H9 (cell line): ENCODE measurements at regions not wholly inside any gene's neighbourhood (a gene's known extent, or its start where the extent isn't known, plus 50 kb on each side); places are given as distances from the start of the nearest gene placed in this dataset.
A peak's percentile ranks its signal among the peaks of the same experiment; 100 is the strongest.

Experiments
- DNase-seq: peaks from one replicate; pipeline ENCODE4 v3.0.0-alpha.2; 2017
- H2AFZ ChIP-seq: one replicate; pipeline ENCODE4 v1.6.1; 2013; ENCODE audit warnings: mild to moderate bottlenecking, low read length, control low read depth, moderate library complexity
- H2AK5ac ChIP-seq: 2 replicates; pipeline ENCODE4 v1.6.1; 2013; ENCODE audit warnings: low read length, control low read depth, mixed read lengths; ENCODE audit not compliant: insufficient read length
- H2BK120ac ChIP-seq: one replicate; pipeline ENCODE4 v1.6.1; 2013; ENCODE audit warnings: low read depth, mild to moderate bottlenecking, low read length, control low read depth, inconsistent platforms; ENCODE audit not compliant: poor library complexity, severe bottlenecking
- H2BK12ac ChIP-seq: 2 replicates; pipeline ENCODE4 v1.6.1; 2013; ENCODE audit warnings: low read length, control low read depth, mixed read lengths, low read depth; ENCODE audit not compliant: insufficient read length
- H2BK15ac ChIP-seq: 2 replicates; pipeline ENCODE4 v1.6.1; 2013; ENCODE audit warnings: low read depth, low read length, control low read depth
- H2BK20ac ChIP-seq: one replicate; pipeline ENCODE4 v1.6.1; 2013; ENCODE audit warnings: low read depth, mild to moderate bottlenecking, low read length, control low read depth, inconsistent platforms; ENCODE audit not compliant: poor library complexity, severe bottlenecking
- H2BK5ac ChIP-seq: 2 replicates; pipeline ENCODE4 v1.6.1; 2013; ENCODE audit warnings: low read length, control low read depth, mixed read lengths; ENCODE audit not compliant: insufficient read length
- H3K14ac ChIP-seq: 2 replicates; pipeline ENCODE4 v1.6.1; 2013; ENCODE audit warnings: low read length, control low read depth; ENCODE audit not compliant: insufficient read depth
- H3K18ac ChIP-seq: 2 replicates; pipeline ENCODE4 v1.6.1; 2013; ENCODE audit warnings: low read depth, mild to moderate bottlenecking, mixed read lengths, low read length, control low read depth; ENCODE audit not compliant: insufficient read length
- H3K23ac ChIP-seq: 2 replicates; pipeline ENCODE4 v1.6.1; 2013; ENCODE audit warnings: low read length, control low read depth, mixed read lengths, low read depth; ENCODE audit not compliant: insufficient read length
- H3K23me2 ChIP-seq: 2 replicates; pipeline ENCODE4 v1.6.1; 2013; ENCODE audit warnings: low read depth, mild to moderate bottlenecking, mixed read lengths, low read length, control low read depth; ENCODE audit not compliant: insufficient read length, poor library complexity, severe bottlenecking
- H3K27ac ChIP-seq: 2 replicates; pipeline ENCODE4 v1.5.1; 2013; ENCODE audit warnings: low read length, control low read depth, mixed read lengths, low read depth; ENCODE audit not compliant: insufficient read length
- H3K27me3 ChIP-seq: 2 replicates; pipeline ENCODE4 v1.6.1; 2013; ENCODE audit warnings: low read length, control low read depth, inconsistent platforms; ENCODE audit not compliant: insufficient read depth
- H3K4ac ChIP-seq: 2 replicates; pipeline ENCODE4 v1.6.1; 2013; ENCODE audit warnings: low read depth, mild to moderate bottlenecking, control low read depth, inconsistent platforms, low read length, moderate library complexity
- H3K4me1 ChIP-seq: 2 replicates; pipeline ENCODE4 v1.6.1; 2013; ENCODE audit warnings: low read length, control low read depth, inconsistent platforms; ENCODE audit not compliant: insufficient read depth
- H3K4me2 ChIP-seq: 2 replicates; pipeline ENCODE4 v1.6.1; 2013; ENCODE audit warnings: low read length, control low read depth, mixed read lengths; ENCODE audit not compliant: insufficient read length, insufficient read depth
- H3K56ac ChIP-seq: 2 replicates; pipeline ENCODE4 v1.6.1; 2013; ENCODE audit warnings: low read depth, mild to moderate bottlenecking, mixed read lengths, low read length, control low read depth; ENCODE audit not compliant: insufficient read length
- H3K79me1 ChIP-seq: 2 replicates; pipeline ENCODE4 v1.6.1; 2013; ENCODE audit warnings: low read depth, mild to moderate bottlenecking, moderate library complexity, low read length, control low read depth, inconsistent platforms; ENCODE audit not compliant: insufficient read depth, poor library complexity, severe bottlenecking
- H3K79me2 ChIP-seq: 2 replicates; pipeline ENCODE4 v1.6.1; 2013; ENCODE audit warnings: low read length, control low read depth, inconsistent platforms; ENCODE audit not compliant: insufficient read depth
- H3K9ac ChIP-seq: 2 replicates; pipeline ENCODE4 v1.6.1; 2013; ENCODE audit warnings: low read length, control low read depth, mixed read lengths; ENCODE audit not compliant: insufficient read length; ENCODE audit errors: extremely low read depth
- H3K9me3 ChIP-seq: one replicate; pipeline ENCODE4 v1.6.1; 2013; ENCODE audit warnings: low read depth, low read length, inconsistent platforms; ENCODE audit not compliant: control insufficient read depth
- H3T11ph ChIP-seq: one replicate; pipeline ENCODE4 v1.6.1; 2013; ENCODE audit warnings: mild to moderate bottlenecking, low read length, control low read depth, inconsistent platforms
- H4K20me1 ChIP-seq: one replicate; pipeline ENCODE4 v1.6.1; 2013; ENCODE audit not compliant: control insufficient read depth, insufficient read length, insufficient read depth
- H4K5ac ChIP-seq: 2 replicates; pipeline ENCODE4 v1.6.1; 2013; ENCODE audit warnings: low read depth, mild to moderate bottlenecking, mixed read lengths, low read length, control low read depth; ENCODE audit not compliant: insufficient read length
- H4K8ac ChIP-seq: replicated peaks from 2 replicates; pipeline ENCODE4 v1.6.1; 2013; ENCODE audit warnings: low read length, control low read depth, mixed read lengths, low read depth; ENCODE audit not compliant: insufficient read length
- H4K91ac ChIP-seq: 2 replicates; pipeline ENCODE4 v1.6.1; 2013; ENCODE audit warnings: low read depth, mild to moderate bottlenecking, moderate library complexity, mixed read lengths, low read length, control low read depth; ENCODE audit not compliant: insufficient read length
- H3K27ac Mint-ChIP-seq, 3 experiments: 2 replicates in 2 of 3; 3 replicates in 1 of 3; pipeline ENCODE4 v1.8.0; 2020 to 2021; ENCODE audit warnings: mixed read lengths in 3 of 3, mild to moderate bottlenecking in 1 of 3, moderate library complexity in 1 of 3
- H3K27me3 Mint-ChIP-seq: 2 replicates; pipeline ENCODE4 v1.8.0; 2021; ENCODE audit warnings: low read depth, mild to moderate bottlenecking, moderate library complexity, mixed read lengths
- H3K36me3 Mint-ChIP-seq, 3 experiments: 2 replicates in 2 of 3; 3 replicates in 1 of 3; pipeline ENCODE4 v1.8.0; 2020 to 2021; ENCODE audit warnings: low read depth in 3 of 3, mixed read lengths in 3 of 3; ENCODE audit not compliant: insufficient read depth in 1 of 3
- H3K4me1 Mint-ChIP-seq, 2 experiments: 2 replicates each; pipeline ENCODE4 v1.8.0; 2020; ENCODE audit warnings: mixed read lengths in 2 of 2
- H3K4me3 Mint-ChIP-seq, 2 experiments: 2 replicates in 1 of 2; 3 replicates in 1 of 2; pipeline ENCODE4 v1.8.0; 2020 to 2021; ENCODE audit warnings: mild to moderate bottlenecking in 2 of 2, mixed read lengths in 2 of 2, moderate library complexity in 1 of 2
- H3K9me3 Mint-ChIP-seq, 2 experiments: 2 replicates in 1 of 2; 3 replicates in 1 of 2; pipeline ENCODE4 v1.8.0; 2020; ENCODE audit warnings: mild to moderate bottlenecking in 2 of 2, mixed read lengths in 2 of 2, moderate library complexity in 1 of 2
- CTCF ChIP-seq: fragments of 200-600 bp; sonication (generic); conservative IDR thresholded peaks from 3 replicates; pipeline ENCODE4 v1.8.0; 2021; ENCODE audit warnings: antibody characterized with exemption, mild to moderate bottlenecking
- WGBS: extraction: QIAGEN DNeasy Blood & Tissue Kit; methylation state at CpG from one replicate; pipeline ENCODE4 v1.1.7; 2013; ENCODE audit warnings: missing lambda C conversion rate, low lambda C conversion rate, mixed read lengths; ENCODE audit not compliant: insufficient read length; ENCODE audit errors: extremely low coverage; 5-methylcytosine and 5-hydroxymethylcytosine counted together

- Histone ChIP-seq H3T11ph (no peak overlapping the region), H2BK120ac (no peak overlapping the region), H4K8ac (no peak overlapping the region), H3K56ac (no peak overlapping the region), H3K79me1 (no peaks in the 10 kb centered on the region), H2BK12ac (no peak overlapping the region), H3K4me2 (no peak overlapping the region), H3K27me3 (no peaks in the 10 kb centered on the region), H3K4ac (no peak overlapping the region), H2BK20ac (no peak overlapping the region), H3K18ac (no peak overlapping the region), H4K5ac (no peak overlapping the region), H3K9ac (no peak overlapping the region), H3K23me2 (no peaks in the 10 kb centered on the region), H4K91ac (no peak overlapping the region), H2AFZ (no peak overlapping the region), H4K20me1 (no peaks in the 10 kb centered on the region), H3K23ac (no peak overlapping the region), H3K79me2 (no peaks in the 10 kb centered on the region), H2AK5ac (no peak overlapping the region), H3K27ac (no peak overlapping the region), H3K4me1 (0 out of 2 replicates have a peak, but pooled peaks cover 3% of the 10 kb centered on the region), H2BK15ac (no peak overlapping the region), H3K9me3 (no peaks in the 10 kb centered on the region), H3K14ac (no peak overlapping the region), H2BK5ac (no peak overlapping the region)
- no CpG with 5 or more reads among the region's 7 CpGs for WGBS
- Mint-ChIP-seq H3K4me1 (peaks cover 24 to 26% of the 10 kb centered on the region in 2 experiments), H3K4me3 (no peak overlapping the region), H3K36me3 (no peaks in the 10 kb centered on the region), H3K9me3 (no peaks in the 10 kb centered on the region; a peak in 1 of 5 replicates), H3K27me3 (peaks cover 3% of the 10 kb centered on the region; the same call in 1 of the 2 replicates), H3K27ac (peak overlapping the region in 1 of 3 experiments; percentile 53; a peak in 1 of 7 replicates)
- TF ChIP-seq CTCF: no peak
- no peak for DNase-seq
These were observed 140.8 kb downstream of the DDX1 start for GRCh38 chr2:15732341-15733077.
